Mesenchymal stem cell (in vitro differentiated cells and primary cell): ENCODE measurements at regions not wholly inside any gene's neighbourhood (a gene's known extent, or its start where the extent isn't known, plus 50 kb on each side); places are given as distances from the start of the nearest gene placed in this dataset.

Experiments used
- DNase-seq: peaks from one replicate; pipeline ENCODE4 v3.0.0-alpha.2; 2013
- H2AFZ ChIP-seq: one replicate; pipeline ENCODE4 v1.6.1; 2013; ENCODE audit warnings: low read depth, mild to moderate bottlenecking, control low read depth, inconsistent platforms, low read length, moderate library complexity
- H2AK5ac ChIP-seq: 2 replicates; pipeline ENCODE4 v1.6.1; 2013; ENCODE audit warnings: low read length, moderate library complexity, mild to moderate bottlenecking, inconsistent platforms; ENCODE audit not compliant: severe bottlenecking
- H2BK120ac ChIP-seq: one replicate; pipeline ENCODE4 v1.6.1; 2013; ENCODE audit warnings: low read depth, mild to moderate bottlenecking, inconsistent platforms, low read length, moderate library complexity
- H2BK12ac ChIP-seq, 2 experiments: one replicate each; pipeline ENCODE4 v1.6.1; 2013; ENCODE audit warnings: inconsistent platforms in 2 of 2, low read length in 2 of 2, mild to moderate bottlenecking in 2 of 2, moderate library complexity in 2 of 2, control low read depth in 1 of 2
- H2BK15ac ChIP-seq: one replicate; pipeline ENCODE4 v1.6.1; 2013; ENCODE audit warnings: mild to moderate bottlenecking, low read depth, inconsistent platforms; ENCODE audit not compliant: poor library complexity, severe bottlenecking
- H2BK5ac ChIP-seq: 2 replicates; pipeline ENCODE4 v1.6.1; 2013; ENCODE audit warnings: low read depth, mild to moderate bottlenecking, low read length, control low read depth, inconsistent platforms; ENCODE audit not compliant: poor library complexity, severe bottlenecking
- H3K14ac ChIP-seq, 2 experiments: one replicate each; pipeline ENCODE4 v1.6.1; 2013; ENCODE audit warnings: inconsistent platforms in 2 of 2, low read length in 2 of 2, control low read depth in 1 of 2, mild to moderate bottlenecking in 1 of 2, moderate library complexity in 1 of 2
- H3K18ac ChIP-seq, 2 experiments: one replicate each; pipeline ENCODE4 v1.6.1; 2013; ENCODE audit warnings: inconsistent platforms in 2 of 2, low read length in 2 of 2, control low read depth in 1 of 2, low read depth in 1 of 2, mild to moderate bottlenecking in 1 of 2
- H3K23ac ChIP-seq, 2 experiments: one replicate each; pipeline ENCODE4 v1.6.1; 2013; ENCODE audit warnings: inconsistent platforms in 2 of 2, low read length in 2 of 2, mild to moderate bottlenecking in 2 of 2, moderate library complexity in 2 of 2, control low read depth in 1 of 2
- H3K27ac ChIP-seq: 2 replicates; pipeline ENCODE4 v1.5.1; 2013; ENCODE audit warnings: mild to moderate bottlenecking, moderate library complexity, low read length, control low read depth, inconsistent platforms; ENCODE audit not compliant: poor library complexity, severe bottlenecking
- H3K27me3 ChIP-seq, 2 experiments: 2 replicates each; pipeline versions ENCODE4 v1.6.1 to v1.7.0; 2013; ENCODE audit warnings: low read length in 2 of 2, mild to moderate bottlenecking in 2 of 2, moderate library complexity in 2 of 2, control low read depth in 1 of 2, inconsistent platforms in 1 of 2; ENCODE audit not compliant: control insufficient read depth in 1 of 2, insufficient read depth in 1 of 2
- H3K36me3 ChIP-seq, 2 experiments: 2 replicates each; pipeline versions ENCODE4 v1.6.1 to v1.7.0; 2013; ENCODE audit warnings: low read length in 2 of 2, control low read depth in 1 of 2, inconsistent platforms in 1 of 2, low read depth in 1 of 2, mild to moderate bottlenecking in 1 of 2; ENCODE audit not compliant: insufficient read depth in 2 of 2, control insufficient read depth in 1 of 2
- H3K4ac ChIP-seq, 2 experiments: one replicate each; pipeline ENCODE4 v1.6.1; 2013; ENCODE audit warnings: inconsistent platforms in 2 of 2, low read length in 2 of 2, mild to moderate bottlenecking in 2 of 2, moderate library complexity in 2 of 2, control low read depth in 1 of 2, low read depth in 1 of 2
- H3K4me1 ChIP-seq: 2 replicates; pipeline ENCODE4 v1.6.1; 2013; ENCODE audit warnings: low read depth, low read length, control low read depth; ENCODE audit not compliant: control insufficient read depth, insufficient read depth
- H3K4me2 ChIP-seq: 2 replicates; pipeline ENCODE4 v1.6.1; 2013; ENCODE audit warnings: low read length, mild to moderate bottlenecking, inconsistent platforms; ENCODE audit not compliant: poor library complexity, severe bottlenecking
- H3K4me3 ChIP-seq, 2 experiments: 2 replicates each; pipeline versions ENCODE4 v1.5.1 to v1.7.0; 2013; ENCODE audit warnings: low read length in 2 of 2, mild to moderate bottlenecking in 2 of 2, control low read depth in 1 of 2, low read depth in 1 of 2; ENCODE audit not compliant: insufficient read depth in 1 of 2
- H3K79me1 ChIP-seq: replicated peaks from 2 replicates; pipeline ENCODE4 v1.6.1; 2013; ENCODE audit warnings: mild to moderate bottlenecking, control low read depth, low read length, inconsistent platforms; ENCODE audit not compliant: poor library complexity, severe bottlenecking
- H3K9ac ChIP-seq: 2 replicates; pipeline ENCODE4 v1.7.0; 2013; ENCODE audit warnings: mild to moderate bottlenecking, low read length, moderate library complexity
- H3K9me3 ChIP-seq: 2 replicates; pipeline ENCODE4 v1.7.0; 2013; ENCODE audit warnings: mild to moderate bottlenecking, low read length; ENCODE audit not compliant: control insufficient read depth
- H4K8ac ChIP-seq: one replicate; pipeline ENCODE4 v1.6.1; 2013; ENCODE audit warnings: inconsistent platforms, mild to moderate bottlenecking, low read length, moderate library complexity
- H4K91ac ChIP-seq: one replicate; pipeline ENCODE4 v1.6.1; 2013; ENCODE audit warnings: mild to moderate bottlenecking, low read length, inconsistent platforms
- WGBS: methylation state at CpG from one replicate; pipeline ENCODE4 v1.1.7; 2013; ENCODE audit warnings: mixed read lengths; 5-methylcytosine and 5-hydroxymethylcytosine counted together

DNA sequence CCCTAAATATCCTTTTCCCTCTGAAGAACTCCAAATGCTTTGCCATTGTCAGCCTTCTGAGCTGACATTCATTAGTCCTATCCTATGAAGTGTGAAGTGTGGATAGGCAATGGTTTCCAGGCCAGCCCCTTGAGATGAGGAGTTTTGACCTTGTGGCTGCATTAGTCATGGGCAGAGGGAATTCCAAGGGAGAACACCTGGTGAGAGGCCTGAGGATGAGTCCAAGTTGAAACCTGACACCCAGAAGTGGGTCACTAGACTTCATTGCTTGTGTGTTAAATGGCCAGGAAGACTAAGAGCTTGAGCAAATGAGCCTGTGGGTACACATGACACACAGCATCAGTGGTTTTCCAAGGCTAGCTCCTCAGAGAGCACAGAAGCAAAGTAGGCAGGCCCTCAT lies 260.8 kb downstream of the SKAP2 start:
- Histone ChIP-seq H3K27me3 (peaks cover 0 to 47% of the 10 kb centered on the region in 2 experiments), H3K36me3 (no peaks in the 10 kb centered on the region), H2AK5ac (no peak overlapping the region), H2BK15ac (no peak overlapping the region), H3K23ac (no peak overlapping the region), H3K27ac (no peak overlapping the region), H3K4me1 (no peaks in the 10 kb centered on the region), H3K4ac (no peak overlapping the region), H3K18ac (no peak overlapping the region), H3K9me3 (no peaks in the 10 kb centered on the region), H2BK120ac (no peak overlapping the region), H4K8ac (no peak overlapping the region), H3K4me3 (no peak overlapping the region), H4K91ac (no peak overlapping the region), H3K14ac (no peak overlapping the region), H3K9ac (no peak overlapping the region), H3K79me1 (no peaks in the 10 kb centered on the region), H3K4me2 (no peak overlapping the region), H2BK12ac (no peak overlapping the region), H2BK5ac (no peak overlapping the region), H2AFZ (no peak overlapping the region)
- DNase-seq = peak; percentile 9

DNA sequence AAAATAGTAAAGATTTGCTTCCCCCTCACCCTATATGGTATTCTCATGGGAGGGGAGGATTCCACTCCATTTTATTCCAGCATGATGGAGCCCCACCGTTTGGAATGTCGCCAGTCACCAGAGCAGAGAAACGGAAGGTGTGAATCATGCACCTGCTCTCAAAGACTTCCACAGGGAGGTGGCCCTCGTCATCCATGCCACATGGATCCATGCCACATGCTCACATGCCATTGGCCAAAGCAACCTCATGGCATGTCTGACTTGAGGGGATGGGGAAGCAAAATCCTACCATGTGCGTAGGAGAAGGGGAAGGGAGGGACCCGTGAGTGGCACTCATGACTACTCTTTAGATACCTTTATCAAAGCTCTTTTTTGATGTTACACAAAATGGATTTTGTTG lies 256.0 kb downstream of the SKAP2 start:
- Histone ChIP-seq H3K18ac (no peak overlapping the region), H3K27me3 (peaks cover 3 to 54% of the 10 kb centered on the region in 2 experiments), H3K14ac (no peak overlapping the region), H2AFZ (no peak overlapping the region), H3K4ac (no peak overlapping the region), H2BK15ac (no peak overlapping the region), H3K9ac (no peak overlapping the region), H2BK12ac (no peak overlapping the region), H3K4me3 (no peak overlapping the region), H2BK5ac (no peak overlapping the region), H2AK5ac (no peak overlapping the region), H2BK120ac (no peak overlapping the region), H4K8ac (no peak overlapping the region), H3K27ac (no peak overlapping the region), H3K36me3 (no peaks in the 10 kb centered on the region), H3K23ac (no peak overlapping the region), H3K9me3 (no peaks in the 10 kb centered on the region), H3K4me1 (peaks cover 1% of the 10 kb centered on the region), H3K79me1 (no peaks in the 10 kb centered on the region), H4K91ac (peak overlapping the region; percentile 52), H3K4me2 (no peak overlapping the region)
- DNase-seq = no peak
- WGBS = 83% methylated on average over 4 of the region's 6 CpGs

DNA sequence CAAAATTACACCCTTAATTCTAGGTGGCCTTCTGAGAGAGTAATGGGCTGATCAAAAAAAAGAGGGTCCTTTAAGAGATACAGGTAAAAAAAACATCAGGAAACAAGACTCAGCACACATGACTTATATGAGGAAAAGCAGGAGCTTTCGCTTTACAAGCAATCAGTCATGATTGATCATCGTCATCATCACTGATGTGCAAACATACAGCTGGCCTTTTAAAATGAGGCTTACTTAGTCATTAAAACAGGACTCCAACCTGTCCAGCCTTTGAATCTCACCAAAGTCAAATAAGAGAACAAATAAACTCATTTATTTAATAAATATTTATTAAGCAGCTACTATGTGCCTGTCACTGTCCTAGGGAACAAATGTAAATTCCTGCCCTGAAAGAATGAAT lies 255.3 kb downstream of the SKAP2 start:
- no peaks in the 10 kb centered on the region for H3K9me3 ChIP-seq
- no peak overlapping the region for H2AFZ ChIP-seq
- H3K4me1 ChIP-seq = peaks cover 1% of the 10 kb centered on the region
- H2BK120ac ChIP-seq = no peak overlapping the region
- no peak overlapping the region for H3K23ac ChIP-seq
- no peak for DNase-seq
- no peak overlapping the region for H3K4ac ChIP-seq
- H3K36me3 ChIP-seq = no peaks in the 10 kb centered on the region
- H3K79me1 ChIP-seq = no peaks in the 10 kb centered on the region
- no peak overlapping the region for H4K8ac ChIP-seq
- no peak overlapping the region for H3K4me3 ChIP-seq
- peaks cover 3 to 60% of the 10 kb centered on the region in 2 experiments for H3K27me3 ChIP-seq
- H3K9ac ChIP-seq = no peak overlapping the region
- no peak overlapping the region for H2BK12ac ChIP-seq
- H3K4me2 ChIP-seq = no peak overlapping the region
- H2BK5ac ChIP-seq = no peak overlapping the region
- H2BK15ac ChIP-seq = no peak overlapping the region
- no peak overlapping the region for H3K18ac ChIP-seq
- 43% methylated on average over 2 of the region's 2 CpGs for WGBS
- H3K14ac ChIP-seq = no peak overlapping the region
- no peak overlapping the region for H4K91ac ChIP-seq
- no peak overlapping the region for H2AK5ac ChIP-seq
- H3K27ac ChIP-seq = no peak overlapping the region

DNA sequence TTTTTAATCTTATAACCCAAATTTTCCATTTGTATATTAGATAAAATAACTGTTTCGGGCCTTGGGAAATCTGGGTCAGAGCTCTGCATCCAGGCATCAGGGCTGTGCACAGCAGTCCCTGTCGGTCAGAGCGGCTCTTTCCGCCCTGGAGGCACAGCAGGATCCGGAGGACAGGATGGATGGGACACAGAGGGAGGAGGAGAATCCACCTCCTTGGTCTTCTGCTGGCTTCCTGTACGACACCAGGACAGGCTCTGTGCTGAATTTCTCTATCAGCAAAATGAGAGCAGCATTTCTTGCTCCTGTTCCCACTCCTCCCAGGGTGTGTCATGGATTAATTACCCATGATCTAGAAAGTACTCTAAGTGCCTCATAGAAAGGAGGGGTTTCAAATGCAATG lies 254.9 kb downstream of the SKAP2 start:
- no peak for DNase-seq
- no peak overlapping the region for H2AFZ ChIP-seq
- H4K8ac ChIP-seq = no peak overlapping the region
- no peak overlapping the region for H2BK5ac ChIP-seq
- H4K91ac ChIP-seq = no peak overlapping the region
- peaks cover 1% of the 10 kb centered on the region for H3K4me1 ChIP-seq
- no peaks in the 10 kb centered on the region for H3K36me3 ChIP-seq
- no peak overlapping the region for H2BK120ac ChIP-seq
- peaks cover 3 to 60% of the 10 kb centered on the region in 2 experiments for H3K27me3 ChIP-seq
- H3K79me1 ChIP-seq = no peaks in the 10 kb centered on the region
- H3K4me2 ChIP-seq = no peak overlapping the region
- no peak overlapping the region for H3K23ac ChIP-seq
- H2BK15ac ChIP-seq = no peak overlapping the region
- H3K9ac ChIP-seq = no peak overlapping the region
- no peak overlapping the region for H3K27ac ChIP-seq
- no peak overlapping the region for H2BK12ac ChIP-seq
- no peak overlapping the region for H3K14ac ChIP-seq
- no peak overlapping the region for H3K4ac ChIP-seq
- H3K9me3 ChIP-seq = no peaks in the 10 kb centered on the region
- H2AK5ac ChIP-seq = no peak overlapping the region
- no peak overlapping the region for H3K18ac ChIP-seq
- H3K4me3 ChIP-seq = no peak overlapping the region
- WGBS = 66% methylated on average over 5 of the region's 6 CpGs
